Caco-2 (cell line): ENCODE measurements at regions not wholly inside any gene's neighbourhood (a gene's known extent, or its start where the extent isn't known, plus 50 kb on each side); places are given as distances from the start of the nearest gene placed in this dataset.
A peak's percentile ranks its signal among the peaks of the same experiment; 100 is the strongest.

ENCODE experiments used
- BruUV-seq: library from RNA; stranded (reverse); fragments of 400-500 nt; replicated peaks from 2 replicates; lab custom pipeline; 2021; lab: Mats Ljungman, UMichigan
- CTCF ChIA-PET: fragments of 300-600 bp; sonication (Branson Sonifier 250); formaldehyde crosslinking; loops from one replicate; lab custom pipeline; 2022; ENCODE audit warnings: antibody characterized with exemption; lab: Charles Lee
- POLR2A ChIA-PET: fragments of 300-600 bp; sonication (Branson Sonifier 250); formaldehyde crosslinking; loops from one replicate; lab custom pipeline; 2022; ENCODE audit warnings: antibody characterized with exemption; lab: Charles Lee
- DNase-seq, 2 experiments: peaks; one replicate each; pipeline versions ENCODE4 v3.0.0 to v3.0.0-alpha.2; 2020 to 2022
- H3K27me3 ChIP-seq: replicated peaks from 2 replicates; pipeline ENCODE4 v1.6.0; 2011; ENCODE audit warnings: low read length; ENCODE audit not compliant: control insufficient read depth, insufficient read depth
- H3K36me3 ChIP-seq: 2 replicates; pipeline ENCODE4 v1.5.1; 2011; ENCODE audit warnings: low read length; ENCODE audit not compliant: control insufficient read depth, insufficient read depth
- H3K4me1 ChIP-seq: fragments of 250-450 bp; sonication (Bioruptor Pico); 2 replicates; pipeline ENCODE4 v1.5.1; 2020; ENCODE audit warnings: mild to moderate bottlenecking
- H3K4me3 ChIP-seq: 2 replicates; pipeline ENCODE4 v1.5.1; 2011; ENCODE audit warnings: low read depth, mild to moderate bottlenecking, control low read depth, low read length
- H3K9me3 ChIP-seq: fragments of 250-450 bp; sonication (Bioruptor Pico); 2 replicates; pipeline ENCODE4 v1.5.1; 2020; ENCODE audit warnings: mild to moderate bottlenecking, moderate library complexity
- H3K27ac Mint-ChIP-seq: one replicate; pipeline ENCODE4 v1.8.0; 2022; ENCODE audit warnings: mixed read lengths; ENCODE audit not compliant: unreplicated experiment
- H3K27me3 Mint-ChIP-seq: one replicate; pipeline ENCODE4 v1.8.0; 2022; ENCODE audit warnings: mixed read lengths; ENCODE audit not compliant: insufficient read depth, unreplicated experiment
- H3K36me3 Mint-ChIP-seq: one replicate; pipeline ENCODE4 v1.8.0; 2022; ENCODE audit warnings: mild to moderate bottlenecking, mixed read lengths; ENCODE audit not compliant: insufficient read depth, unreplicated experiment
- H3K4me1 Mint-ChIP-seq: one replicate; pipeline ENCODE4 v1.8.0; 2022; ENCODE audit warnings: low read depth, mixed read lengths; ENCODE audit not compliant: unreplicated experiment
- H3K4me3 Mint-ChIP-seq: one replicate; pipeline ENCODE4 v1.8.0; 2022; ENCODE audit warnings: mild to moderate bottlenecking, moderate library complexity, mixed read lengths; ENCODE audit not compliant: unreplicated experiment
- H3K9me3 Mint-ChIP-seq: one replicate; pipeline ENCODE4 v1.8.0; 2022; ENCODE audit warnings: mixed read lengths; ENCODE audit not compliant: unreplicated experiment
- CTCF ChIP-seq, 2 experiments: fragments of 200-600 bp in 1 of 2; IDR thresholded peaks; 1 replicate in 1 of 2; 2 replicates in 1 of 2; pipeline versions ENCODE4 v1.5.1 to v1.8.0; 2011 to 2022; ENCODE audit warnings: antibody characterized with exemption in 1 of 2, control low read depth in 1 of 2, inconsistent platforms in 1 of 2, low read depth in 1 of 2, low read length in 1 of 2, mild to moderate bottlenecking in 1 of 2, moderate library complexity in 1 of 2; ENCODE audit not compliant: insufficient read depth in 1 of 2, severe bottlenecking in 1 of 2, unreplicated experiment in 1 of 2
- intact Hi-C: fragments of 100-400 bp; cut with micrococcal nuclease; formaldehyde crosslinking; loops from one replicate; pipeline ENCODE4 v1.10.0; 2022; ENCODE audit not compliant: unreplicated experiment

GRCh38 chr9:82410306-82410705 lies 421.7 kb downstream of the SPATA31D1 start:
- Mint-ChIP-seq H3K27ac (peak overlapping the region; percentile 55), H3K27me3 (no peaks in the 10 kb centered on the region), H3K36me3 (no peaks in the 10 kb centered on the region), H3K4me1 (peaks cover 15% of the 10 kb centered on the region), H3K9me3 (no peaks in the 10 kb centered on the region), H3K4me3 (no peak overlapping the region)
- DNase-seq = no peak
- Histone ChIP-seq H3K4me3 (no peak overlapping the region), H3K9me3 (no peaks in the 10 kb centered on the region), H3K4me1 (no peaks in the 10 kb centered on the region; the same call in 1 of the 2 replicates), H3K36me3 (no peaks in the 10 kb centered on the region), H3K27me3 (no peaks in the 10 kb centered on the region)
- no TSS peak for BruUV-seq
- ChIA-PET POLR2A (no interaction called here), CTCF (no interaction called here)
- intact Hi-C loops = loop anchor here (2.0 to 10.0 kb wide), 2 partner anchors 42 to 64 kb away; no protein-coding TSS in a partner anchor
- TF ChIP-seq CTCF (IDR thresholded peaks at IDR 0.05; ENCODE audit: insufficient read depth in 1 of 2, low read depth in 1 of 2, low read length in 1 of 2, severe bottlenecking in 1 of 2, unreplicated experiment in 1 of 2) = no peak

- no peaks in the 10 kb centered on the region for H3K27me3 ChIP-seq
- Mint-ChIP-seq H3K27ac (peak overlapping the region; percentile 55), H3K9me3 (peaks cover 4% of the 10 kb centered on the region), H3K36me3 (no peaks in the 10 kb centered on the region), H3K27me3 (no peaks in the 10 kb centered on the region), H3K4me1 (peaks cover 15% of the 10 kb centered on the region), H3K4me3 (no peak overlapping the region)
- intact Hi-C loops = loop anchor here (2.0 to 10.0 kb wide), 2 partner anchors 42 to 64 kb away; no protein-coding TSS in a partner anchor
- ChIA-PET POLR2A (no interaction called here), CTCF (no interaction called here)
- no peak overlapping the region for H3K4me3 ChIP-seq
- H3K4me1 ChIP-seq = no peaks in the 10 kb centered on the region; the same call in 1 of the 2 replicates
- no TSS peak for BruUV-seq
- no peak for TF ChIP-seq CTCF (IDR thresholded peaks at IDR 0.05; ENCODE audit: insufficient read depth in 1 of 2, low read depth in 1 of 2, low read length in 1 of 2, severe bottlenecking in 1 of 2, unreplicated experiment in 1 of 2)
- no peaks in the 10 kb centered on the region for H3K36me3 ChIP-seq
- H3K9me3 ChIP-seq = no peaks in the 10 kb centered on the region
- DNase-seq = peak in 1 of 2 experiments; percentile 13
These were observed 422.3 kb downstream of the SPATA31D1 start for GRCh38 chr9:82410866-82411265.

- intact Hi-C loops = loop anchor here (10.0 kb wide), 1 partner anchor 62 kb away; no protein-coding TSS in a partner anchor
- H3K9me3 ChIP-seq = no peaks in the 10 kb centered on the region
- Mint-ChIP-seq H3K4me3 (no peak overlapping the region), H3K27me3 (no peaks in the 10 kb centered on the region), H3K4me1 (peaks cover 15% of the 10 kb centered on the region), H3K27ac (no peak overlapping the region), H3K36me3 (no peaks in the 10 kb centered on the region), H3K9me3 (peaks cover 14% of the 10 kb centered on the region)
- H3K4me3 ChIP-seq = no peak overlapping the region
- ChIA-PET POLR2A (no interaction called here), CTCF (no interaction called here)
- H3K36me3 ChIP-seq = no peaks in the 10 kb centered on the region
- no TSS peak for BruUV-seq
- DNase-seq = no peak
- TF ChIP-seq CTCF (IDR thresholded peaks at IDR 0.05; ENCODE audit: insufficient read depth in 1 of 2, low read depth in 1 of 2, low read length in 1 of 2, severe bottlenecking in 1 of 2, unreplicated experiment in 1 of 2) = no peak
- H3K4me1 ChIP-seq = no peaks in the 10 kb centered on the region; the same call in 1 of the 2 replicates
- no peaks in the 10 kb centered on the region for H3K27me3 ChIP-seq
These were observed 424.2 kb downstream of the SPATA31D1 start for GRCh38 chr9:82412586-82413305.
